GM18499 (cell line): ENCODE measurements at regions not wholly inside any gene's neighbourhood (a gene's known extent, or its start where the extent isn't known, plus 50 kb on each side); places are given as distances from the start of the nearest gene placed in this dataset.

ENCODE experiments used
- ATAC-seq: cut with Tn5 transposase; IDR thresholded peaks from one replicate; pipeline ENCODE4 v1.9.1; 2021; ENCODE audit warnings: moderate number of reproducible peaks; ENCODE audit not compliant: insufficient read depth, unreplicated experiment

- no peak for ATAC-seq
These were observed 79.0 kb upstream of the WDR75 start for GRCh38 chr2:189362283-189362682.

DNA sequence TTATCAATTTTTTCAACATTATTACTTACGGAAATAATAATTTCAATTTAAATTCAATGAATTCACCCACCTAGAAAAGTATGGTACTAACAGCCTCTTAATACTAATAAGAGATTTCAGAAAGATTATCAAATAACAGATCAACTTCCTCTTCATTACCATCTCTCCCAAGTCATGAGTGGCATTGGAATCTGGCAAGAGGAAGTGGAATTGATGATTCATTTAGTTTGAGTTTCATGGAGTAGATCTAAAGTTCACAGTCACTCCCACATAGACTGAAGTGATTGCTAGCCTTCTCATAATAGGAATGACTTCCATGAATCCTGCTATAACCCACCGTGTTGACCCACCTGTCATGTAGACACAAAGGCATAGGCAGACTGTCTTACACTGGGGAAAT, 77.7 kb upstream of the WDR75 start:
- no peak for ATAC-seq

DNA sequence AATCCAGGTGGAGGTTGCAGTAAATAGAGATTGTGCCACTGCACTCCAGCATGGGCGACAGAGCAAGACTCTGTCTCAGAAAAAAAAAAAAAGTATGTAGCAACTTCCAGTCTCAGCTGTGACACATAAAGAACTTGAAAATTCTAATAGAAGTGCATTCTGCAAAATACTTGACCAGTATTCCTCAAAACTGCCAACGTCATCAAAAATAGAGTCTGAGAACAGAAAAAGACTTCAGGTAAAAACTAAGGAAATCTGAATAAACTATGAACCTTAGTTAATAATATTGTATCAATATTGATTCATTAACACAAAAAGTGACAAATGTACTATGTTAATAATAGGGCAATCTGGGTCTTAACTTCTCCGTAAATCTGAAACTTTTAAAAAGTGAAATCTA, 76.7 kb upstream of the WDR75 start:
- ATAC-seq, result no peak

DNA sequence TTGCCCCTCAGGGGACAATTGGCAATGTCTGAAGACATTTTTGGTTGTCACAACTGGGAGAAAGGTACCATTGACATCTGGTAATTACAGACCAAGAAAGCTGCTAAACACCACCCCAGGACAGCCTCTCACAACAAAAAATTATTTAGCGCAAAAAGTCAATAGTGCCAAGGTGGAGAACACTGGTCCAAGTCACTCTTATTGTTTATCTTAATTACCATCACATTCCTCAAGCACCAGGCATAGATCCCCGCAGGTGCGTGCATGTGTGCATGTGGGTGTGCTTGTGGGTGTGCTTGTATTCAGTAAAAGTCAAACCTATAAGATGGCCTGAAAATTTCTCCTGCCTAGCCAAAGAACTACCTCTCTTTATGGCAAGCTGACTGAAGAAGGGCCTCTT, 74.9 kb upstream of the WDR75 start:
- no peak for ATAC-seq

GRCh38 chr2:189367343-189367742, 73.9 kb upstream of the WDR75 start:
- ATAC-seq, result no peak

- no peak for ATAC-seq
These were observed 71.7 kb upstream of the WDR75 start for GRCh38 chr2:189369566-189369965.

- ATAC-seq, result no peak
These were observed 70.6 kb upstream of the WDR75 start for GRCh38 chr2:189370719-189371118.

DNA sequence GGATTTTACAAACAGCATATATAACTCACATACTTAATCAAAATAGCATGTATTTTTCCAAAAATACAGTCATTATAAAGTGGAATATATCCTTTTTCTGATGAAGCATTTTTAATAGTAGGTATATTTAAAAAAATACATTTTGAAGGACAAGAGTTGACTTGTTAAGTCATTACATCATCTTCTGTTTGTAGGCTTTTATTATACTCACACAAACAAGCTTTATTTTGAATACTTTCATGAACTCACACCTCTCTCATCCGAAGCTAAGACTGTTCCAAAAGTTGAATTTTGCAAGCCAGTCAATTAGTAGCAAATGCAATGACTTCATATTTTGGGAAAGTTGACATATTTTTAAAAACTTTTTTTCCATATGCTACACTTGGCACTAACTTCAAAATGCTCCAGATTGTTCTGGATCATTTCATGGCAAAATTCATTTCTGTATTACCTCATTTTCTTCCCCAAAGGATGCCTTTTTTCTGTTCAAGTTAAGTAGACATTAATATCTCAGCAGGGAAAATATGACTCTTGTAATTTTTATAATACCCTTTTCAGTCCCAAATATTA, 68.5 kb upstream of the WDR75 start:
- no peak for ATAC-seq

- no peak for ATAC-seq
These were observed 66.8 kb upstream of the WDR75 start for GRCh38 chr2:189374481-189374880.

GRCh38 chr2:189375842-189376241, 65.4 kb upstream of the WDR75 start:
- no peak for ATAC-seq

DNA sequence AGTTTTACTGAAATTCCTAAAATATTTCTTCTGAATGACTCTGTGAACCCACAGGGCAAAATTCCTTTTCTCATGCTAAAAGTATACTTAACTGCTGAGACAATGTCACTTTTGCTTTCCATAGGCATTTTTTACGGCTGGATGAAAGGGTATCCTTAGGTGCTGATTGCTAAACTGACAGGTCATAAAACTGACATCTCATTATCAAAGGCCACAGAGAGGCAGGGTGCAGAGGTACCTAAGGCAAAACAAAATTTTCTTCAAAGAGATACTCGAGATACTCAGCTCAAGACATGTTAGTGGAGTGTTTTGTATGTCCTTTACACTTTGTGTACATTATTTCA, 62.0 kb upstream of the WDR75 start:
- no peak for ATAC-seq

- ATAC-seq, result no peak
These were observed 61.5 kb upstream of the WDR75 start for GRCh38 chr2:189379731-189380261.

DNA sequence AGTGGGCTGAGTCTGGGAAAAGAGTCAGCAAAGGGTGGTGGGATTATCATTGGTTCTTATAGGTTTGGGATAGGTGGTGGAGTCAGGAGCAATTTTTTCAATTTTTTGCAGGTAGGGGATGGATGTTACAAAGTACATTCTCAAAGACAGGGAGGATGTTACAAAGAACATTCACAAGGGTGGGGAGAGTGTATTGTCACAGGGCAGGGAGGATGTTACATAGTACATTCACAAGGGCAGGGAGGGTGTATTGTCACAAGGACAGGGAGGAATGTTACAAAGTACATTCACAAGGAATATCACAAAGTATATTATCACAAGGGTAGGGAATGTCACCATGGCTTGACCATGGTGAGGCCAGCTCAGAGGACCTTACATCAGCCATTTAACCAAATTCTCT, 58.6 kb upstream of the WDR75 start:
- no peak for ATAC-seq

DNA sequence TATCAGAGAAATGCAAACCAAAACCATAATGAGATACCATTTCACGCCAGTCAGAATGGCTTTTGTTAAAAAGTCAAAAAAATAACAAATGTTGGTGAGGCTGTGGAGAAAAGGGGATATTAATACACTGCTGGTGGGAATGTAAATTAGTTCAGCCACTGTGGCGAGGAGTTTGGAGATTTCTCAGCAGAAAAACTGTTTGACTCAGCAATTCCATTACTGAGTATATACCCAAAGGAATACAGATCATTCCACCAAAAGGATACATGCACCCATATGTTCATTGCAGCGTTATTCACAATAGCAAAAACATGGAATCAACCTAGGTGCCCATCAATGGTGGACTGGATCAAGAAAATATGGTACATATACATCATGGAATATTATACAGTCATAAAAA, 54.5 kb upstream of the WDR75 start:
- ATAC-seq, result no peak

DNA sequence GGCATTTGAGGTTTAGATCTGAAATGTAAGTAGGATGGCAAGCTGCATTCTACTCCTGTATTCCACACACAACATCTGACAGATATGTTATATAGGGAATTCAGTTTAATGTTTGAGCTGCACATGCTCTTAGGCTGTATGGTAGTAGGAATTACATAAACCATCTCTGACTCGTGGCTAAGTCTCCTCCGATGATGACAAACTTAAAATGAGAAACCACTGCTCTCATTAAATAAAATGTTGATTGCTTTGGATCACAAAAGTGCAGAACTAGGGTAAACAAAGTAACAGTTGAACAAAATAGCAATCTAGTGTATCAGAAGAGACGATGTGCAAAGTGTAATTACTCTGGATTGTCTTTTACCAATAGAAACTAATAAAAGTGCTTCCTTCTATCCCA, 50.1 kb upstream of the WDR75 start:
- no peak for ATAC-seq
